GM12878 (cell line): ENCODE measurements at regions not wholly inside any gene's neighbourhood (a gene's known extent, or its start where the extent isn't known, plus 50 kb on each side); places are given as distances from the start of the nearest gene placed in this dataset.

ENCODE experiments used
- ATAC-seq: fragments of 200-7000 bp; cut with Tn5 transposase; 3 replicates; pipeline ENCODE4 v1.9.1; 2020; ENCODE audit warnings: mild to moderate bottlenecking, moderate library complexity
- BruUV-seq: library from RNA; stranded (reverse); fragments of 400-500 nt; replicated peaks from 2 replicates; lab custom pipeline; 2021; lab: Mats Ljungman, UMichigan
- CTCF ChIA-PET: fragments of 300-600 bp; sonication (Branson Sonifier 250); formaldehyde crosslinking; extraction: SDS; loops from one replicate; lab custom pipeline; 2021; ENCODE audit warnings: inconsistent platforms; lab: Yijun Ruan, JAX
- POLR2A ChIA-PET: fragments of 350-600 bp; formaldehyde crosslinking; extraction: SDS; loops from one replicate; lab custom pipeline; 2021; ENCODE audit warnings: inconsistent platforms; lab: Charles Lee
- RAD21 ChIA-PET: fragments of 300-600 bp; sonication (Branson Sonifier 250); formaldehyde crosslinking; loops from one replicate; lab custom pipeline; 2023; ENCODE audit warnings: antibody characterized with exemption; ENCODE audit not compliant: unreplicated experiment; lab: Charles Lee
- SMC1A ChIA-PET: fragments of 300-600 bp; sonication (Branson Sonifier 250); formaldehyde crosslinking; loops from one replicate; lab custom pipeline; 2023; ENCODE audit not compliant: unreplicated experiment, uncharacterized antibody; lab: Charles Lee
- DNase-seq: peaks from one replicate; pipeline ENCODE4 v3.0.0-alpha.2; 2011; ENCODE audit warnings: low read depth, low spot score
- FAIRE-seq: peaks from 3 replicates; lab custom pipeline; 2011; peaks lifted over from hg19 to GRCh38; lab: Jason Lieb, UNC
- H2AFZ ChIP-seq: 2 replicates; pipeline ENCODE4 v1.6.0; 2011; ENCODE audit warnings: low read depth, low read length, control low read depth; ENCODE audit not compliant: control insufficient read depth
- H3K27ac ChIP-seq: 2 replicates; pipeline ENCODE4 v1.5.1; 2011; ENCODE audit warnings: control low read depth; ENCODE audit not compliant: control insufficient read depth, insufficient read depth
- H3K27me3 ChIP-seq, 2 experiments: replicated peaks in 1 of 2; 2 replicates each; pipeline versions ENCODE4 v1.6.0 to v1.6.1; 2011; ENCODE audit warnings: low read length in 1 of 2; ENCODE audit not compliant: control insufficient read depth in 2 of 2, insufficient read depth in 2 of 2
- H3K36me3 ChIP-seq, 2 experiments: 2 replicates each; pipeline ENCODE4 v1.5.1; 2011; ENCODE audit warnings: low read length in 1 of 2; ENCODE audit not compliant: control insufficient read depth in 2 of 2, insufficient read depth in 2 of 2
- H3K4me1 ChIP-seq: 2 replicates; pipeline ENCODE4 v1.6.1; 2011; ENCODE audit warnings: mild to moderate bottlenecking, low read length, moderate library complexity, mixed read lengths; ENCODE audit not compliant: control insufficient read depth, insufficient read depth
- H3K4me2 ChIP-seq: 2 replicates; pipeline ENCODE4 v1.6.0; 2011; ENCODE audit warnings: control low read depth; ENCODE audit not compliant: control insufficient read depth, insufficient read depth
- H3K4me3 ChIP-seq: fragments of 200-600 bp; sonication (generic); 2 replicates; pipeline ENCODE4 v1.5.1; 2016
- H3K79me2 ChIP-seq: 2 replicates; pipeline ENCODE4 v1.6.0; 2011; ENCODE audit warnings: low read length; ENCODE audit not compliant: control insufficient read depth, insufficient read depth
- H3K9ac ChIP-seq: 2 replicates; pipeline ENCODE4 v1.8.0; 2011; ENCODE audit warnings: low read length, control low read depth, mixed read lengths; ENCODE audit not compliant: control insufficient read depth, insufficient read depth
- H3K9me3 ChIP-seq: replicated peaks from 3 replicates; pipeline ENCODE4 v1.5.1; 2011; ENCODE audit warnings: mild to moderate bottlenecking, low read length; ENCODE audit not compliant: control insufficient read depth, insufficient read depth
- H4K20me1 ChIP-seq: 2 replicates; pipeline ENCODE4 v1.6.0; 2011; ENCODE audit not compliant: control insufficient read depth, insufficient read depth
- CBX3 ChIP-seq: fragments of 200-600 bp; sonication (generic); IDR thresholded peaks from 2 replicates; pipeline ENCODE4 v1.6.1; 2016; ENCODE audit warnings: low read depth, borderline replicate concordance
- CEBPB ChIP-seq, 2 experiments: fragments of 150-350 bp in 1 of 2; IDR thresholded peaks; 2 replicates each; pipeline ENCODE4 v1.6.1; 2012 to 2014; ENCODE audit warnings: low read depth in 2 of 2, low read length in 2 of 2, borderline replicate concordance in 1 of 2, inconsistent platforms in 1 of 2
- CHD2 ChIP-seq: IDR thresholded peaks from 2 replicates; pipeline ENCODE4 v1.6.1; 2011; ENCODE audit warnings: low read depth, low read length, improper control_type of control experiment, borderline replicate concordance
- EGR1 ChIP-seq, 2 experiments: IDR thresholded peaks; 1 replicate in 1 of 2; 2 replicates in 1 of 2; pipeline ENCODE4 v1.6.1; 2011 to 2012; ENCODE audit warnings: low read depth in 2 of 2, low read length in 2 of 2, borderline replicate concordance in 1 of 2, mild to moderate bottlenecking in 1 of 2, moderate library complexity in 1 of 2
- JUNB ChIP-seq: IDR thresholded peaks from 2 replicates; pipeline ENCODE4 v1.6.1; 2016; ENCODE audit warnings: antibody characterized with exemption, mild to moderate bottlenecking
- MAX ChIP-seq: IDR thresholded peaks from 2 replicates; pipeline ENCODE4 v1.6.1; 2012; ENCODE audit warnings: low read depth, low read length, improper control_type of control experiment
- MYB ChIP-seq: fragments of 150-350 bp; IDR thresholded peaks from 2 replicates; pipeline ENCODE4 v1.6.1; 2014; ENCODE audit warnings: mild to moderate bottlenecking, low read depth, low read length, borderline replicate concordance
- NR2F1 ChIP-seq: fragments of 450-650 bp; conservative IDR thresholded peaks from 2 replicates; pipeline ENCODE4 v1.6.1; 2017; ENCODE audit warnings: mild to moderate bottlenecking
- RB1 ChIP-seq: fragments of 450-650 bp; formaldehyde crosslinking; IDR thresholded peaks from 2 replicates; pipeline ENCODE4 v1.6.1; 2017; ENCODE audit warnings: mild to moderate bottlenecking, borderline replicate concordance
- RCOR1 ChIP-seq: conservative IDR thresholded peaks from 2 replicates; pipeline ENCODE4 v1.6.1; 2012; ENCODE audit warnings: low read depth, low read length, improper control_type of control experiment
- RUNX3 ChIP-seq: IDR thresholded peaks from 2 replicates; pipeline ENCODE4 v1.6.1; 2012; ENCODE audit warnings: low read length, inconsistent platforms
- SMC3 ChIP-seq: IDR thresholded peaks from 2 replicates; pipeline ENCODE4 v1.6.1; 2011; ENCODE audit warnings: low read length, improper control_type of control experiment, borderline replicate concordance
- SREBF1 ChIP-seq: IDR thresholded peaks from 2 replicates; pipeline ENCODE4 v1.6.1; 2012; ENCODE audit warnings: mild to moderate bottlenecking, low read length
- ZBTB11 ChIP-seq: fragments of 450-650 bp; formaldehyde crosslinking; IDR thresholded peaks from 2 replicates; pipeline ENCODE4 v1.5.0; 2022; ENCODE audit warnings: mild to moderate bottlenecking, missing genetic modification characterization
- ZNF274 ChIP-seq: IDR thresholded peaks from one replicate; pipeline ENCODE4 v1.8.0; 2011; ENCODE audit not compliant: insufficient read length, insufficient read depth
- WGBS: methylation state at CpG from one replicate; pipeline ENCODE4 v1.1.6; 2016; ENCODE audit warnings: low lambda C conversion rate; ENCODE audit not compliant: insufficient replicate concordance, insufficient coverage; ENCODE audit errors: missing lambda C conversion rate; 5-methylcytosine and 5-hydroxymethylcytosine counted together
- in situ Hi-C: fragments of 300-500 bp; cut with MboI; formaldehyde crosslinking; loops from 9 replicates; pipeline ENCODE4 v1.14.3; 2018; ENCODE audit warnings: mixed read lengths
- intact Hi-C: fragments of 100-400 bp; cut with micrococcal nuclease; formaldehyde crosslinking; loops from one replicate; pipeline ENCODE4 v1.14.2; 2022; ENCODE audit not compliant: unreplicated experiment

- Histone ChIP-seq H3K79me2 (no peaks in the 10 kb centered on the region), H3K36me3 (no peaks in the 10 kb centered on the region), H2AFZ (no peak overlapping the region), H3K4me1 (no peaks in the 10 kb centered on the region), H3K27me3 (no peaks in the 10 kb centered on the region), H4K20me1 (no peaks in the 10 kb centered on the region), H3K4me2 (no peak overlapping the region), H3K27ac (no peak overlapping the region), H3K9ac (no peak overlapping the region), H3K9me3 (no peaks in the 10 kb centered on the region), H3K4me3 (no peak overlapping the region)
- POLR2A ChIA-PET = no interaction called here
- in situ Hi-C loops (no loop called here), intact Hi-C loops (no loop called here)
- DNase-seq (no peak), FAIRE-seq (no peak), ATAC-seq (no peak)
- BruUV-seq = no TSS peak
- SMC1A ChIA-PET = no interaction called here
- CTCF ChIA-PET = no interaction called here
- no peak for TF ChIP-seq SREBF1
- no peak for TF ChIP-seq MAX
- no peak for TF ChIP-seq CEBPB (IDR thresholded peaks at IDR 0.05; ENCODE audit: borderline replicate concordance in 1 of 2, low read depth in 2 of 2, low read length in 2 of 2)
- no peak for TF ChIP-seq CHD2
- RAD21 ChIA-PET = no interaction called here
- 51% methylated on average over 9 of the region's 9 CpGs for WGBS
Measured at GRCh38 chr2:128786741-128787478, 468.2 kb upstream of the HS6ST1 start.

GRCh38 chr2:128787616-128788015 lies 468.9 kb upstream of the HS6ST1 start:
- Histone ChIP-seq H3K27ac (no peak overlapping the region), H3K4me3 (no peak overlapping the region), H3K27me3 (no peaks in the 10 kb centered on the region), H3K79me2 (no peaks in the 10 kb centered on the region), H2AFZ (no peak overlapping the region), H4K20me1 (no peaks in the 10 kb centered on the region), H3K4me1 (no peaks in the 10 kb centered on the region), H3K9me3 (no peaks in the 10 kb centered on the region), H3K4me2 (no peak overlapping the region), H3K36me3 (no peaks in the 10 kb centered on the region), H3K9ac (no peak overlapping the region)
- 66% methylated on average over 14 of the region's 14 CpGs for WGBS
- ChIA-PET RAD21 (no interaction called here), POLR2A (no interaction called here), SMC1A (no interaction called here), CTCF (no interaction called here)
- FAIRE-seq (no peak), ATAC-seq (no peak), DNase-seq (no peak)
- no TSS peak for BruUV-seq
- intact Hi-C loops = no loop called here
- in situ Hi-C loops = no loop called here
- TF ChIP-seq NR2F1 = no peak
- no peak for TF ChIP-seq ZNF274
- no peak for TF ChIP-seq SMC3
- no peak for TF ChIP-seq CBX3
- no peak for TF ChIP-seq RCOR1
- TF ChIP-seq MYB = no peak
- no peak for TF ChIP-seq JUNB
- no peak for TF ChIP-seq RUNX3
- TF ChIP-seq RB1 = no peak
- TF ChIP-seq EGR1 (IDR thresholded peaks at IDR 0.05; ENCODE audit: borderline replicate concordance in 1 of 2, low read depth in 2 of 2, low read length in 2 of 2) = no peak
- no peak for TF ChIP-seq ZBTB11 (CRISPR knock-in tag)
